Peyer's patch (tissue), 4 donors: ENCODE measurements at regions not wholly inside any gene's neighbourhood (a gene's known extent, or its start where the extent isn't known, plus 50 kb on each side); places are given as distances from the start of the nearest gene placed in this dataset.

Experiments
- DNase-seq, 3 donors: peaks; one replicate each; pipeline ENCODE4 v3.0.0-alpha.2; 2017 to 2019
- H3K27ac ChIP-seq, 4 donors: fragments of 200-600 bp; sonication (generic); one replicate each; pipeline ENCODE4 v1.5.1; 2016 to 2019
- H3K27me3 ChIP-seq, 2 donors: fragments of 200-600 bp; sonication (generic); one replicate each; pipeline ENCODE4 v1.5.1; 2019
- H3K36me3 ChIP-seq, 3 donors: fragments of 200-600 bp; sonication (generic); one replicate each; pipeline ENCODE4 v1.5.1; 2016 to 2019
- H3K4me1 ChIP-seq, 4 donors: fragments of 200-600 bp; sonication (generic); one replicate each; pipeline ENCODE4 v1.5.1; 2016 to 2019
- H3K4me3 ChIP-seq, 4 donors: fragments of 200-600 bp; sonication (generic); 1 replicate in 3 of 4; 2 replicates in 1 of 4; pipeline ENCODE4 v1.5.1; 2016 to 2019; ENCODE audit warnings: mild to moderate bottlenecking in 1 of 4
- H3K9me3 ChIP-seq, 4 donors: fragments of 200-600 bp; sonication (generic); one replicate each; pipeline ENCODE4 v1.5.1; 2016 to 2019; ENCODE audit warnings: mild to moderate bottlenecking in 1 of 4
- CTCF ChIP-seq, 6 experiments: fragments of 450-650 bp in 4 of 6; fragments of 200-600 bp in 2 of 6; sonication (generic) in 1 of 6; IDR thresholded peaks; one replicate each; pipeline ENCODE4 v1.5.1; 2017 to 2019; ENCODE audit warnings: antibody characterized with exemption in 6 of 6, mild to moderate bottlenecking in 3 of 6, moderate library complexity in 1 of 6
- POLR2A ChIP-seq, 2 donors: fragments of 450-650 bp; IDR thresholded peaks; one replicate each; pipeline ENCODE4 v1.5.1; 2017; ENCODE audit warnings: antibody characterized with exemption in 2 of 2, mild to moderate bottlenecking in 2 of 2, moderate library complexity in 2 of 2

- Histone ChIP-seq H3K27ac (no peak overlapping the region), H3K27me3 (no peaks in the 10 kb centered on the region), H3K36me3 (no peaks in the 10 kb centered on the region), H3K4me3 (no peak overlapping the region), H3K4me1 (no peaks in the 10 kb centered on the region), H3K9me3 (no peaks in the 10 kb centered on the region)
- DNase-seq, result no peak
- TF ChIP-seq POLR2A (IDR thresholded peaks at IDR 0.05) (no peak), CTCF (IDR thresholded peaks at IDR 0.05) (no peak)
These were observed 775.5 kb upstream of the AMELY start for GRCh38 chrY:7687086-7687485.

GRCh38 chrY:7684546-7684945 lies 773.0 kb upstream of the AMELY start:
- no peak for DNase-seq
- no peaks in the 10 kb centered on the region for H3K9me3 ChIP-seq
- no peaks in the 10 kb centered on the region for H3K27me3 ChIP-seq
- TF ChIP-seq POLR2A (IDR thresholded peaks at IDR 0.05), result no peak
- TF ChIP-seq CTCF (IDR thresholded peaks at IDR 0.05), result no peak
- no peak overlapping the region for H3K27ac ChIP-seq
- H3K4me1 ChIP-seq, result no peaks in the 10 kb centered on the region
- H3K36me3 ChIP-seq, result no peaks in the 10 kb centered on the region
- H3K4me3 ChIP-seq, result no peak overlapping the region

DNA sequence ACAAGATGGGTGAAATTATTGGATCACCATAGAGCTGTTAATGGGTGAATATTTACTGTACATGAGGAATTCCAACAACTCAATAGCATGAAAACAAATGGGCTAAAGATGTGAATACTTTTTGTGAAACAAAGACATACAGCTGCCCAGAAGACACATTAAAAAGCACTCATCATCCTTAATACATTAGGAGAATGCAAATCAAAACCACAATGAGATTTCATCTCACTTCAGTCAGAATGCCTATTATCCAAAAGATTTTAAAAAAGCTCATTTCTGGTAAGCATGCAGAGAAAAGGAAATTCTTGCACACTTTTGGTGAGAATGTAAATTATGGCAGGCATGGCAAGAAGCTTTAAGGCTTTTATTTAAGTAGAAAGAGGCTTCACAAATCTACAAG lies 770.8 kb upstream of the AMELY start:
- Histone ChIP-seq H3K27ac (no peak overlapping the region), H3K4me1 (no peaks in the 10 kb centered on the region), H3K36me3 (no peaks in the 10 kb centered on the region), H3K4me3 (no peak overlapping the region), H3K9me3 (no peaks in the 10 kb centered on the region), H3K27me3 (no peaks in the 10 kb centered on the region)
- TF ChIP-seq CTCF (IDR thresholded peaks at IDR 0.05) (no peak), POLR2A (IDR thresholded peaks at IDR 0.05) (no peak)
- DNase-seq, result no peak

- no peak overlapping the region for H3K4me3 ChIP-seq
- DNase-seq, result no peak
- TF ChIP-seq POLR2A (IDR thresholded peaks at IDR 0.05), result no peak
- no peaks in the 10 kb centered on the region for H3K36me3 ChIP-seq
- no peak overlapping the region for H3K27ac ChIP-seq
- no peaks in the 10 kb centered on the region for H3K9me3 ChIP-seq
- H3K27me3 ChIP-seq, result no peaks in the 10 kb centered on the region
- H3K4me1 ChIP-seq, result no peaks in the 10 kb centered on the region
These were observed 769.9 kb upstream of the AMELY start for GRCh38 chrY:7681426-7681825.

DNA sequence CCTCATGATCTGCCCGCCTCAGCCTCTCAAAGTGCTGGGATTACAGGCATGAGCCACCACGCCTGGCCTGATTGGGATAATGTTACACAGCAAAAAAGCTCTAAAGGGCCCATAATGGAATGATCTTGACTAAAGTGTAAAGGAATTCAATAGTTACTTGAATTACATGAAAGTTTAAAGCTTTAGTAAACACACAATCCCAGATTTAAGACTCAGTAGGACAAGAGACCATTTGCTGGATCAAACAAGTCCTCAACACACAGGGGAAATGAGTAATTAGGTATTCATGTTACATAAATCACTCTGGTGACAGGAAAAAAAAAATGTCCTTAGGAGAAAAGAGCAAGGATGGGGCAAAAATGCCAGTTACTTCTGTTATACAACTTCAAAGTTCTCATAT lies 762.9 kb upstream of the AMELY start:
- no peak for DNase-seq
- no peaks in the 10 kb centered on the region for H3K27me3 ChIP-seq
- no peak for TF ChIP-seq POLR2A (IDR thresholded peaks at IDR 0.05)
- no peak for TF ChIP-seq CTCF (IDR thresholded peaks at IDR 0.05)

DNA sequence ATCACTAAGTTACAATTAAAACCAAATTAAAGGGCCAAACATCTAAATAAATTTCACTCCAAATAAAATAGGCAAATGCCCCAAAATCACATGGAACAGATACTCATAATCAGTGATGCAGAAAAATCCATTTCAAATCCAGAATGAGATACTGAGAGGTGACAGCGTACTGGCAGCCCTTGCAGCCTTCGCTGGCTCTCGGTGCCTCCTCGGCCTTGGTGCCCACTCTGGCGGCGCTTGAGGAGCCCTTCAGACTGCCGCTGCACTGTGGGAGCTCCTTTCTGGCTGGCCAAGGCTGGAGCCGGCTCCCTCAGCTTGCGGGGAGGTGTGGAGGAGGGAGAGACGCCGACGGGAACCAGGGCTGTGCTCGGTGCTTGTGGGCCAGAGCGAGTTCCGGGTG lies 761.2 kb upstream of the AMELY start:
- H3K27me3 ChIP-seq, result no peaks in the 10 kb centered on the region
- TF ChIP-seq POLR2A (IDR thresholded peaks at IDR 0.05) (no peak), CTCF (IDR thresholded peaks at IDR 0.05) (no peak)
- H3K9me3 ChIP-seq, result no peaks in the 10 kb centered on the region

More for the DNA sequence above, 762.9 kb upstream of the AMELY start:
- Histone ChIP-seq H3K4me3 (no peak overlapping the region), H3K27ac (no peak overlapping the region), H3K4me1 (no peaks in the 10 kb centered on the region), H3K36me3 (no peaks in the 10 kb centered on the region), H3K9me3 (no peaks in the 10 kb centered on the region)

More for the DNA sequence above, 761.2 kb upstream of the AMELY start:
- Histone ChIP-seq H3K36me3 (no peaks in the 10 kb centered on the region), H3K27ac (no peak overlapping the region), H3K4me1 (no peaks in the 10 kb centered on the region), H3K4me3 (no peak overlapping the region)
- no peak for DNase-seq
